K562 (cell line): ENCODE measurements at regions not wholly inside any gene's neighbourhood (a gene's known extent, or its start where the extent isn't known, plus 50 kb on each side); places are given as distances from the start of the nearest gene placed in this dataset.
A peak's percentile ranks its signal among the peaks of the same experiment; 100 is the strongest.

Source experiments
- ATAC-seq: fragments of 200-7000 bp; cut with Tn5 transposase; 3 replicates; pipeline ENCODE4 v1.9.1; 2020; ENCODE audit warnings: moderate library complexity
- BruUV-seq: library from RNA; stranded (reverse); fragments of 400-500 nt; replicated peaks from 2 replicates; lab custom pipeline; 2021; lab: Mats Ljungman, UMichigan
- CTCF ChIA-PET: fragments of 300-600 bp; formaldehyde crosslinking; extraction: SDS; loops from one replicate; lab custom pipeline; 2021; ENCODE audit warnings: low intra/inter-chr PET ratio; lab: Yijun Ruan, JAX
- POLR2A ChIA-PET: fragments of 300-600, 350-650 bp; sonication (Branson Sonifier 250); formaldehyde crosslinking; extraction: SDS; loops from one replicate; lab custom pipeline; 2021; ENCODE audit warnings: antibody characterized with exemption, inconsistent platforms; lab: Yijun Ruan, JAX
- DNase-seq, 4 experiments: peaks; one replicate each; pipeline versions ENCODE4 v3.0.0 to v3.0.0-alpha.2; 2011 to 2018; ENCODE audit warnings: low spot score in 3 of 4, mixed read lengths in 3 of 4; ENCODE audit errors: extremely low read depth in 1 of 4
- FAIRE-seq: peaks from 2 replicates; lab custom pipeline; 2011; peaks lifted over from hg19 to GRCh38; lab: Jason Lieb, UNC
- H2AFZ ChIP-seq: 2 replicates; pipeline ENCODE4 v1.6.0; 2011; ENCODE audit warnings: low read depth, low read length, control low read depth, inconsistent platforms
- H3K27ac ChIP-seq: fragments of 200-600 bp; 3 replicates; pipeline ENCODE4 v1.8.0; 2011; ENCODE audit warnings: low read depth, mild to moderate bottlenecking, control low read depth, inconsistent platforms, low read length, moderate library complexity, mixed read lengths; ENCODE audit errors: extremely low read depth
- H3K27me3 ChIP-seq, 2 experiments: fragments of 300-600 bp in 1 of 2; 2 replicates in 1 of 2; 3 replicates in 1 of 2; pipeline versions ENCODE4 v1.6.0 to v1.8.0; 2011; ENCODE audit warnings: inconsistent platforms in 2 of 2, low read length in 2 of 2, mild to moderate bottlenecking in 1 of 2, mixed read lengths in 1 of 2, moderate library complexity in 1 of 2; ENCODE audit not compliant: control insufficient read depth in 2 of 2, insufficient read depth in 2 of 2
- H3K36me3 ChIP-seq: fragments of 300-600 bp; 3 replicates; pipeline ENCODE4 v1.8.0; 2011; ENCODE audit warnings: mild to moderate bottlenecking, low read length, inconsistent platforms; ENCODE audit not compliant: control insufficient read depth, insufficient read depth
- H3K4me1 ChIP-seq, 2 experiments: fragments of 200-600 bp in 1 of 2; replicated peaks in 1 of 2; 2 replicates in 1 of 2; 3 replicates in 1 of 2; pipeline versions ENCODE4 v1.5.1 to v1.8.0; 2011; ENCODE audit warnings: inconsistent platforms in 2 of 2, low read length in 2 of 2, mild to moderate bottlenecking in 1 of 2, mixed read lengths in 1 of 2, moderate library complexity in 1 of 2; ENCODE audit not compliant: control insufficient read depth in 2 of 2, insufficient read depth in 2 of 2
- H3K4me2 ChIP-seq: 2 replicates; pipeline ENCODE4 v1.6.1; 2011; ENCODE audit warnings: low read length, control low read depth, inconsistent platforms, mixed read lengths; ENCODE audit not compliant: insufficient read depth
- H3K4me3 ChIP-seq: fragments of 200-600 bp; sonication (generic), shearing (Covaris generic); 2 replicates; pipeline ENCODE4 v1.5.1; 2016; ENCODE audit warnings: control low read depth, inconsistent platforms
- H3K79me2 ChIP-seq: fragments of 200-600 bp; 3 replicates; pipeline ENCODE4 v1.8.0; 2011; ENCODE audit warnings: low read length, inconsistent platforms; ENCODE audit not compliant: control insufficient read depth, insufficient read depth
- H3K9ac ChIP-seq, 2 experiments: 2 replicates each; pipeline versions ENCODE4 v1.6.0 to v1.6.1; 2011; ENCODE audit warnings: low read depth in 2 of 2, low read length in 2 of 2, control low read depth in 1 of 2, inconsistent platforms in 1 of 2, mild to moderate bottlenecking in 1 of 2, mixed read lengths in 1 of 2; ENCODE audit not compliant: insufficient read depth in 1 of 2
- H3K9me1 ChIP-seq: one replicate; pipeline ENCODE4 v1.6.0; 2011; ENCODE audit warnings: inconsistent platforms, mild to moderate bottlenecking, low read length, moderate library complexity; ENCODE audit not compliant: control insufficient read depth, insufficient read depth
- H3K9me3 ChIP-seq: replicated peaks from 2 replicates; pipeline ENCODE4 v1.5.1; 2011; ENCODE audit warnings: low read depth, low read length, inconsistent platforms; ENCODE audit not compliant: control insufficient read depth, insufficient read depth
- H4K20me1 ChIP-seq: replicated peaks from 2 replicates; pipeline ENCODE4 v1.6.1; 2011; ENCODE audit warnings: low read length, inconsistent platforms, mixed read lengths; ENCODE audit not compliant: control insufficient read depth, insufficient read depth
- WGBS: fragments of 100-300 bp; shearing (Covaris generic); methylation state at CpG from one replicate; pipeline ENCODE4 v1.1.6; 2016; ENCODE audit warnings: low coverage, mixed read lengths; ENCODE audit not compliant: insufficient coverage; ENCODE audit errors: missing lambda C conversion rate; 5-methylcytosine and 5-hydroxymethylcytosine counted together
- in situ Hi-C: fragments of 300-500 bp; cut with MboI; formaldehyde crosslinking; loops from 4 replicates; pipeline ENCODE4 v1.15.0; 2018; ENCODE audit warnings: inconsistent platforms, mixed read lengths
- intact Hi-C: fragments of 100-400 bp; cut with micrococcal nuclease; formaldehyde crosslinking; loops from 2 replicates; pipeline ENCODE4 v1.14.2; 2022
- TF ChIP-seq, protein P1 (sequence below), 2 experiments: fragments of 450-650 bp; IDR thresholded peaks; 2 replicates each; pipeline ENCODE4 v1.6.1; 2016; ENCODE audit warnings: mild to moderate bottlenecking in 2 of 2, borderline replicate concordance in 1 of 2, low read depth in 1 of 2, moderate library complexity in 1 of 2
- TF ChIP-seq, protein P2 (sequence below), 2 experiments: fragments of 450-650 bp; formaldehyde crosslinking in 1 of 2; IDR thresholded peaks; 2 replicates each; pipeline versions ENCODE4 v1.4.0 to v1.6.1; 2014 to 2020; ENCODE audit warnings: mild to moderate bottlenecking in 2 of 2, borderline replicate concordance in 1 of 2, low read depth in 1 of 2

DNA sequence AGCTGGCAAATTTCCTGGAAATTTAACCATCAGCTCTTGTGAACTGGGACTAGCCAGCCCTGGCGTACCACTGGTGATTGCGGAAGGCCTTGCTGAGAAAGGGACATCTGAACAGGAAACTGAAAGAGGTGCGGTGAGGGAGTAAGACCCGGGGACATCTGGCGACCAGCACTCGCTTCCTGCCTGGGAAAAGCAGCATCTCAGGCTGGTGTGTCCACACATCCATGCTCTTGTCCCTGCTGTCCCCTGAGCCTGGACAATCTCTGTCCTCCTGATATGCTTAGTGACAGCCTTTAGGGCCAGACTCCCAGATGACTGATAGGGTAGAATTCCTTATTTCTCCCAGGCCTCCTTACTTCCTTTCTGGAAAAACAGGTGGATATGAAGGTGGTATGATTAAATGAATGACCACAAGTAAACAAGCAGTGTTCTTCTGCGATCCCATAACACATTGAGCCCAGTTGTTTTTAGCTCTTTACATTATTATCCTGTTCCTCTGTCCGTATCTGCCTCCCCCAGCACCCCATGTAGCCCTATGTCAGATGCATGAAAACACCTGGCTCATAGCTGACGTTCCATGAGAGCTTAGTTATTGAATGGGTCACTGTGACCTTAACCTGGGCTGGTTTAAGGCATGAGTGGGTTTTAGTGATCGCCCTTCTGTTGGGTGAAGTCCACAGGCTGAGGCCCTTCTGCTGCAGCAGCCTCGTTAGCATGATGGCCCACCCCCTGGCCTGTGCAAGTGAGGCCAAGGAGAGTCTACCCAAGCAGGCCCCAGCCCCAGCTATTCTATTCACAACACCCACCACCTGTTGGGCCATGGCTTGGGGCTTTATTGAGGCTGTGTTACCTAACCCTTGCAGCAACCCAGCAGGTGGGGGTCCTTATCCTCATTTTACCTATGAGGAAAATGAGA is 76.1 kb upstream of the GADD45A start:
- FAIRE-seq (no peak), ATAC-seq (no peak), DNase-seq (no peak)
- Histone ChIP-seq H3K36me3 (no peaks in the 10 kb centered on the region), H3K9ac (peak overlapping the region in 1 of 2 experiments; percentile 70; a peak in 1 of 4 replicates), H3K4me1 (no peaks in the 10 kb centered on the region), H4K20me1 (no peaks in the 10 kb centered on the region), H3K4me2 (no peak overlapping the region), H3K4me3 (no peak overlapping the region), H3K27ac (no peak overlapping the region), H3K79me2 (no peaks in the 10 kb centered on the region), H3K9me1 (no peaks in the 10 kb centered on the region), H3K9me3 (no peaks in the 10 kb centered on the region), H3K27me3 (no peaks in the 10 kb centered on the region; a peak in 1 of 5 replicates), H2AFZ (no peak overlapping the region)
- in situ Hi-C loops (no loop called here), intact Hi-C loops (no loop called here)
- ChIA-PET CTCF (no interaction called here), POLR2A (interaction anchor here (1.0 to 2.3 kb wide), 2 partner anchors 7 to 14 kb away, joined by 3 to 10 read pairs; no protein-coding TSS in a partner anchor)
- BruUV-seq = no TSS peak
- 42% methylated on average over 11 of the region's 11 CpGs for WGBS
- TF ChIP-seq, protein P1, sequence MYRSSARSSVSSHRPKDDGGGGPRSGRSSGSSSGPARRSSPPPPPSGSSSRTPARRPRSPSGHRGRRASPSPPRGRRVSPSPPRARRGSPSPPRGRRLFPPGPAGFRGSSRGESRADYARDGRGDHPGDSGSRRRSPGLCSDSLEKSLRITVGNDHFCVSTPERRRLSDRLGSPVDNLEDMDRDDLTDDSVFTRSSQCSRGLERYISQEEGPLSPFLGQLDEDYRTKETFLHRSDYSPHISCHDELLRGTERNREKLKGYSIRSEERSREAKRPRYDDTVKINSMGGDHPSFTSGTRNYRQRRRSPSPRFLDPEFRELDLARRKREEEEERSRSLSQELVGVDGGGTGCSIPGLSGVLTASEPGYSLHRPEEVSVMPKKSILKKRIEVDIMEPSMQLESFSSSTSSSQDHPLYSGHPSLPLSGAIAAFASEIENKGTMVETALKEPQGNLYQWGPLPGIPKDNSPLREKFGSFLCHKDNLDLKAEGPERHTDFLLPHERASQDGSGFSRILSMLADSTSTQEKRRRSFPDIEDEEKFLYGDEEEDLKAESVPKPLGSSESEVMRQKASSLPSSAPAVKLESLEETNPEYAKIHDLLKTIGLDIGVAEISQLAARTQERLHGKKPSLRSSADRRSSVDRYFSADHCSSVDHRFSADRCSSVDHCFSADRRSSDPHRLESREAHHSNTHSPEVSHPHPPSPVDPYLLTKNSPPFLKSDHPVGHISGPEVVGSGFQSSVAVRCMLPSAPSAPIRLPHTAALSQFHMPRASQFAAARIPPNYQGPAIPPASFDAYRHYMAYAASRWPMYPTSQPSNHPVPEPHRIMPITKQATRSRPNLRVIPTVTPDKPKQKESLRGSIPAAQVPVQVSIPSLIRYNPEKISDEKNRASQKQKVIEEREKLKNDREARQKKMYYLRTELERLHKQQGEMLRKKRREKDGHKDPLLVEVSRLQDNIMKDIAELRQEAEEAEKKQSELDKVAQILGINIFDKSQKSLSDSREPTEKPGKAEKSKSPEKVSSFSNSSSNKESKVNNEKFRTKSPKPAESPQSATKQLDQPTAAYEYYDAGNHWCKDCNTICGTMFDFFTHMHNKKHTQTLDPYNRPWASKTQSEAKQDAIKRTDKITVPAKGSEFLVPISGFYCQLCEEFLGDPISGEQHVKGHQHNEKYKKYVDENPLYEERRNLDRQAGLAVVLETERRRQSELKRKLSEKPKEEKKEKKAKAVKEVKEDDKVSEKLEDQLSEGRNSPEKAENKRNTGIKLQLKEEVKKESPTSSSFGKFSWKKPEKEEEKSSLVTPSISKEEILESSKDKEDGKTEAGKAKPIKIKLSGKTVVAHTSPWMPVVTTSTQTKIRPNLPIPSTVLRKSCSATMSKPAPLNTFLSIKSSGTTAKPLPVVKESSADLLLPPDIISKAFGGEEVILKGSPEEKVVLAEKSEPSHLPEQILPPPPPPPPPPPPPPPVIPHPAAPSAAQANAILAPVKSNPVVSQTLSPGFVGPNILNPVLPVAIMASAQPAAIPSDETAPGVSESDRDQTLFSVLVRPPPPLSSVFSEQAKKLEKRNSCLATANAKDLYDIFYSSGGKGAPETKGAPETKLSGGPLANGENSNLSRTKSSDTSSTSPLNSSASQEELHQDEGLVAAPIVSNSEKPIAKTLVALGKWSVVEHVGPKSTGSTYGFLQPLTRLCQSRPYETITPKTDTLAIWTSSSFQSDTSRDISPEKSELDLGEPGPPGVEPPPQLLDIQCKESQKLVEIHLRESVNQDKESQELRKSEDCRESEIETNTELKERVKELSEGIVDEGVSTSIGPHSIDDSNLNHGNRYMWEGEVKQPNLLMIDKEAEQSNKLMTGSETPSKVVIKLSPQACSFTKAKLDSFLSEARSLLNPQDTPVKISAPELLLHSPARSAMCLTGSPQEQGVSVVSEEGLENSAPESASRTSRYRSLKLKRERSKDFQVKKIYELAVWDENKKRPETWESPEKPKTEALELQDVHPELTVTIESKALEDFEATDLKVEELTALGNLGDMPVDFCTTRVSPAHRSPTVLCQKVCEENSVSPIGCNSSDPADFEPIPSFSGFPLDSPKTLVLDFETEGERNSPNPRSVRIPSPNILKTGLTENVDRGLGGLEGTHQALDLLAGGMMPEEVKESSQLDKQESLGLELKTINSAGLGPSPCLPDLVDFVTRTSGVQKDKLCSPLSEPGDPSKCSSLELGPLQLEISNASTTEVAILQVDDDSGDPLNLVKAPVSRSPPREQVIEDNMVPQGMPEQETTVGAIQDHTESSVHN (IDR thresholded peaks at IDR 0.05; ENCODE audit: borderline replicate concordance in 1 of 2, low read depth in 1 of 2) = no peak
- TF ChIP-seq, protein P2, sequence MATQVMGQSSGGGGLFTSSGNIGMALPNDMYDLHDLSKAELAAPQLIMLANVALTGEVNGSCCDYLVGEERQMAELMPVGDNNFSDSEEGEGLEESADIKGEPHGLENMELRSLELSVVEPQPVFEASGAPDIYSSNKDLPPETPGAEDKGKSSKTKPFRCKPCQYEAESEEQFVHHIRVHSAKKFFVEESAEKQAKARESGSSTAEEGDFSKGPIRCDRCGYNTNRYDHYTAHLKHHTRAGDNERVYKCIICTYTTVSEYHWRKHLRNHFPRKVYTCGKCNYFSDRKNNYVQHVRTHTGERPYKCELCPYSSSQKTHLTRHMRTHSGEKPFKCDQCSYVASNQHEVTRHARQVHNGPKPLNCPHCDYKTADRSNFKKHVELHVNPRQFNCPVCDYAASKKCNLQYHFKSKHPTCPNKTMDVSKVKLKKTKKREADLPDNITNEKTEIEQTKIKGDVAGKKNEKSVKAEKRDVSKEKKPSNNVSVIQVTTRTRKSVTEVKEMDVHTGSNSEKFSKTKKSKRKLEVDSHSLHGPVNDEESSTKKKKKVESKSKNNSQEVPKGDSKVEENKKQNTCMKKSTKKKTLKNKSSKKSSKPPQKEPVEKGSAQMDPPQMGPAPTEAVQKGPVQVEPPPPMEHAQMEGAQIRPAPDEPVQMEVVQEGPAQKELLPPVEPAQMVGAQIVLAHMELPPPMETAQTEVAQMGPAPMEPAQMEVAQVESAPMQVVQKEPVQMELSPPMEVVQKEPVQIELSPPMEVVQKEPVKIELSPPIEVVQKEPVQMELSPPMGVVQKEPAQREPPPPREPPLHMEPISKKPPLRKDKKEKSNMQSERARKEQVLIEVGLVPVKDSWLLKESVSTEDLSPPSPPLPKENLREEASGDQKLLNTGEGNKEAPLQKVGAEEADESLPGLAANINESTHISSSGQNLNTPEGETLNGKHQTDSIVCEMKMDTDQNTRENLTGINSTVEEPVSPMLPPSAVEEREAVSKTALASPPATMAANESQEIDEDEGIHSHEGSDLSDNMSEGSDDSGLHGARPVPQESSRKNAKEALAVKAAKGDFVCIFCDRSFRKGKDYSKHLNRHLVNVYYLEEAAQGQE (IDR thresholded peaks at IDR 0.05; ENCODE audit: borderline replicate concordance) = no peak
- TF ChIP-seq, protein P2 (CRISPR knock-in tag; IDR thresholded peaks at IDR 0.05; ENCODE audit: low read depth) = no peak
